ENCODE measurements at regions not wholly inside any gene's neighbourhood (a gene's known extent, or its start where the extent isn't known, plus 50 kb on each side); places are given as distances from the start of the nearest gene placed in this dataset.

GRCh38 chr5:155750101-155750500, 576.9 kb upstream of the SGCD start (continued):
- TF ChIP-seq, protein P1, sequence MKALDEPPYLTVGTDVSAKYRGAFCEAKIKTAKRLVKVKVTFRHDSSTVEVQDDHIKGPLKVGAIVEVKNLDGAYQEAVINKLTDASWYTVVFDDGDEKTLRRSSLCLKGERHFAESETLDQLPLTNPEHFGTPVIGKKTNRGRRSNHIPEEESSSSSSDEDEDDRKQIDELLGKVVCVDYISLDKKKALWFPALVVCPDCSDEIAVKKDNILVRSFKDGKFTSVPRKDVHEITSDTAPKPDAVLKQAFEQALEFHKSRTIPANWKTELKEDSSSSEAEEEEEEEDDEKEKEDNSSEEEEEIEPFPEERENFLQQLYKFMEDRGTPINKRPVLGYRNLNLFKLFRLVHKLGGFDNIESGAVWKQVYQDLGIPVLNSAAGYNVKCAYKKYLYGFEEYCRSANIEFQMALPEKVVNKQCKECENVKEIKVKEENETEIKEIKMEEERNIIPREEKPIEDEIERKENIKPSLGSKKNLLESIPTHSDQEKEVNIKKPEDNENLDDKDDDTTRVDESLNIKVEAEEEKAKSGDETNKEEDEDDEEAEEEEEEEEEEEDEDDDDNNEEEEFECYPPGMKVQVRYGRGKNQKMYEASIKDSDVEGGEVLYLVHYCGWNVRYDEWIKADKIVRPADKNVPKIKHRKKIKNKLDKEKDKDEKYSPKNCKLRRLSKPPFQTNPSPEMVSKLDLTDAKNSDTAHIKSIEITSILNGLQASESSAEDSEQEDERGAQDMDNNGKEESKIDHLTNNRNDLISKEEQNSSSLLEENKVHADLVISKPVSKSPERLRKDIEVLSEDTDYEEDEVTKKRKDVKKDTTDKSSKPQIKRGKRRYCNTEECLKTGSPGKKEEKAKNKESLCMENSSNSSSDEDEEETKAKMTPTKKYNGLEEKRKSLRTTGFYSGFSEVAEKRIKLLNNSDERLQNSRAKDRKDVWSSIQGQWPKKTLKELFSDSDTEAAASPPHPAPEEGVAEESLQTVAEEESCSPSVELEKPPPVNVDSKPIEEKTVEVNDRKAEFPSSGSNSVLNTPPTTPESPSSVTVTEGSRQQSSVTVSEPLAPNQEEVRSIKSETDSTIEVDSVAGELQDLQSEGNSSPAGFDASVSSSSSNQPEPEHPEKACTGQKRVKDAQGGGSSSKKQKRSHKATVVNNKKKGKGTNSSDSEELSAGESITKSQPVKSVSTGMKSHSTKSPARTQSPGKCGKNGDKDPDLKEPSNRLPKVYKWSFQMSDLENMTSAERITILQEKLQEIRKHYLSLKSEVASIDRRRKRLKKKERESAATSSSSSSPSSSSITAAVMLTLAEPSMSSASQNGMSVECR (CRISPR knock-in tag; IDR thresholded peaks at IDR 0.05; ENCODE audit: borderline replicate concordance), result no peak
- TF ChIP-seq ESRRA (CRISPR knock-in tag; IDR thresholded peaks at IDR 0.05; ENCODE audit: borderline replicate concordance) (no peak), AR (CRISPR knock-in tag; IDR thresholded peaks at IDR 0.05) (no peak), ELF4 (CRISPR knock-in tag; IDR thresholded peaks at IDR 0.05; ENCODE audit: low read depth) (no peak), SMAD4 (CRISPR knock-in tag; IDR thresholded peaks at IDR 0.05) (no peak), FOXP1 (CRISPR knock-in tag; IDR thresholded peaks at IDR 0.05; ENCODE audit: borderline replicate concordance) (no peak), OVOL2 (CRISPR knock-in tag; IDR thresholded peaks at IDR 0.05; ENCODE audit: borderline replicate concordance) (no peak), ZBTB21 (CRISPR knock-in tag; IDR thresholded peaks at IDR 0.05; ENCODE audit: borderline replicate concordance) (no peak), PRDM15 (CRISPR knock-in tag; IDR thresholded peaks at IDR 0.05) (no peak)
- TF ChIP-seq, protein P2, sequence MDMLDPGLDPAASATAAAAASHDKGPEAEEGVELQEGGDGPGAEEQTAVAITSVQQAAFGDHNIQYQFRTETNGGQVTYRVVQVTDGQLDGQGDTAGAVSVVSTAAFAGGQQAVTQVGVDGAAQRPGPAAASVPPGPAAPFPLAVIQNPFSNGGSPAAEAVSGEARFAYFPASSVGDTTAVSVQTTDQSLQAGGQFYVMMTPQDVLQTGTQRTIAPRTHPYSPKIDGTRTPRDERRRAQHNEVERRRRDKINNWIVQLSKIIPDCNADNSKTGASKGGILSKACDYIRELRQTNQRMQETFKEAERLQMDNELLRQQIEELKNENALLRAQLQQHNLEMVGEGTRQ (CRISPR knock-in tag; IDR thresholded peaks at IDR 0.05), result no peak
- TF ChIP-seq, protein P3, sequence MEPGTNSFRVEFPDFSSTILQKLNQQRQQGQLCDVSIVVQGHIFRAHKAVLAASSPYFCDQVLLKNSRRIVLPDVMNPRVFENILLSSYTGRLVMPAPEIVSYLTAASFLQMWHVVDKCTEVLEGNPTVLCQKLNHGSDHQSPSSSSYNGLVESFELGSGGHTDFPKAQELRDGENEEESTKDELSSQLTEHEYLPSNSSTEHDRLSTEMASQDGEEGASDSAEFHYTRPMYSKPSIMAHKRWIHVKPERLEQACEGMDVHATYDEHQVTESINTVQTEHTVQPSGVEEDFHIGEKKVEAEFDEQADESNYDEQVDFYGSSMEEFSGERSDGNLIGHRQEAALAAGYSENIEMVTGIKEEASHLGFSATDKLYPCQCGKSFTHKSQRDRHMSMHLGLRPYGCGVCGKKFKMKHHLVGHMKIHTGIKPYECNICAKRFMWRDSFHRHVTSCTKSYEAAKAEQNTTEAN (CRISPR knock-in tag; IDR thresholded peaks at IDR 0.05), result no peak

DNA sequence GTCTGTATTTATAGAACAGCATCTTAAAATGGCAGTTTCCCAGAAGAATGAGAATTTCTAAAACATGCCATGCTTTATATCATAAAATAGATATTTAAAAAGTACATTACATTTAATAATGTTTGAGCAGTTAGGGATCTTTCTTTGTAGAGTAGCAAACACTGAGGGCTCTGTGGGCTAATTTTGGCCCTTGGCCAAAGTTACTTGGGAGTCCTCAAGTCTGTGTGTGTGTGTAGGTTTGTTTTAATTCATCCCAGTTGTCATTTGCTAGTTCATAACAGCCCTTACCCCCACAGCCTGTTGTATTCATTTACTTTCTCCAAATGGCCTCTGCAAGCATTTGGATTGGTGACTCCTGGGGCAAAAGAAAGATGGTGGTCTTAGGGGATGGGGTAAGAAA, 576.4 kb upstream of the SGCD start:
- H3K4me1 Mint-ChIP-seq, result no peaks in the 10 kb centered on the region
- POLR2A ChIA-PET, result no interaction called here
- H3K27ac Mint-ChIP-seq, result no peak overlapping the region
- no peaks in the 10 kb centered on the region for H3K27me3 Mint-ChIP-seq (ENCODE audit: low read depth)
- peaks cover 11% of the 10 kb centered on the region for H3K9me3 Mint-ChIP-seq
- TF ChIP-seq PRRX2 (CRISPR knock-in tag; IDR thresholded peaks at IDR 0.05), result no peak
- no peak for TF ChIP-seq CREB1 (CRISPR knock-in tag; IDR thresholded peaks at IDR 0.05)
- no peak for TF ChIP-seq IRF2 (CRISPR knock-in tag; IDR thresholded peaks at IDR 0.05; ENCODE audit: borderline replicate concordance, low read depth)
- TF ChIP-seq SMAD3 (CRISPR knock-in tag; IDR thresholded peaks at IDR 0.05; ENCODE audit: borderline replicate concordance), result no peak
- TF ChIP-seq GABPB1 (CRISPR knock-in tag; IDR thresholded peaks at IDR 0.05), result no peak
- TF ChIP-seq FOXK1 (CRISPR knock-in tag; IDR thresholded peaks at IDR 0.05), result no peak
- ATAC-seq, result no peak
- H3K4me3 Mint-ChIP-seq, result no peak overlapping the region
- H3K36me3 Mint-ChIP-seq, result no peaks in the 10 kb centered on the region; the same call in 1 of the 2 replicates
- CTCF ChIA-PET, result no interaction called here
- no peak for DNase-seq (ENCODE audit: low spot score)
